ENCODE measurements at regions not wholly inside any gene's neighbourhood (a gene's known extent, or its start where the extent isn't known, plus 50 kb on each side); places are given as distances from the start of the nearest gene placed in this dataset.

- no peaks in the 10 kb centered on the region for H3K27me3 ChIP-seq (ENCODE audit: control insufficient read depth, insufficient read depth, low read length)
- H3K36me3 ChIP-seq (ENCODE audit: control insufficient read depth, insufficient read depth, low read length): no peaks in the 10 kb centered on the region
- no peak for ATAC-seq
- H3K27ac Mint-ChIP-seq: no peak overlapping the region
- H3K27ac ChIP-seq (ENCODE audit: low read length): no peak overlapping the region
- 100% methylated on average over 1 of the region's 1 CpG for WGBS (ENCODE audit: insufficient coverage)
- peaks cover 21 to 57% of the 10 kb centered on the region in 2 donors for H3K27me3 Mint-ChIP-seq (ENCODE audit: low read depth in 2 of 2)
- TF ChIP-seq CTCF (IDR thresholded peaks at IDR 0.05): no peak
- intact Hi-C loops (cut with micrococcal nuclease): no loop called here
- no peak overlapping the region for H3K4me3 ChIP-seq (ENCODE audit: low read length)
- no peaks in the 10 kb centered on the region for H3K36me3 Mint-ChIP-seq
- H3K9me3 Mint-ChIP-seq: no peaks in the 10 kb centered on the region
- no peak for DNase-seq
- peaks cover 0 to under 1% of the 10 kb centered on the region in 2 donors for H3K4me1 Mint-ChIP-seq
- H3K9me3 ChIP-seq (ENCODE audit: control insufficient read depth, insufficient read depth, low read length): no peaks in the 10 kb centered on the region
- no peaks in the 10 kb centered on the region for H3K4me1 ChIP-seq (ENCODE audit: control insufficient read depth, insufficient read depth, low read length)
- H3K4me3 Mint-ChIP-seq: no peak overlapping the region
These were observed 81.8 kb upstream of the CREB1 start for GRCh38 chr2:207448006-207448405.

GRCh38 chr2:207449642-207450165, 80.1 kb upstream of the CREB1 start:
- Mint-ChIP-seq H3K27ac (no peak overlapping the region), H3K4me3 (no peak overlapping the region), H3K27me3 (ENCODE audit: low read depth in 2 of 2) (peaks cover 21 to 62% of the 10 kb centered on the region in 2 donors), H3K4me1 (no peaks in the 10 kb centered on the region), H3K9me3 (no peaks in the 10 kb centered on the region), H3K36me3 (no peaks in the 10 kb centered on the region)
- Histone ChIP-seq H3K9me3 (ENCODE audit: control insufficient read depth, insufficient read depth, low read length) (no peaks in the 10 kb centered on the region), H3K27ac (ENCODE audit: low read length) (no peak overlapping the region), H3K4me1 (ENCODE audit: control insufficient read depth, insufficient read depth, low read length) (no peaks in the 10 kb centered on the region), H3K27me3 (ENCODE audit: control insufficient read depth, insufficient read depth, low read length) (no peaks in the 10 kb centered on the region), H3K36me3 (ENCODE audit: control insufficient read depth, insufficient read depth, low read length) (no peaks in the 10 kb centered on the region), H3K4me3 (ENCODE audit: low read length) (no peak overlapping the region)
- intact Hi-C loops (cut with micrococcal nuclease): no loop called here
- no peak for TF ChIP-seq CTCF (IDR thresholded peaks at IDR 0.05)
- no CpG with 5 or more reads among the region's 1 CpG for WGBS (ENCODE audit: insufficient coverage)
- no peak for ATAC-seq
- DNase-seq: no peak

- H3K4me3 Mint-ChIP-seq: no peak overlapping the region
- ATAC-seq: no peak
- no peaks in the 10 kb centered on the region for H3K4me1 Mint-ChIP-seq
- H3K36me3 ChIP-seq (ENCODE audit: control insufficient read depth, insufficient read depth, low read length): no peaks in the 10 kb centered on the region
- no peaks in the 10 kb centered on the region for H3K9me3 ChIP-seq (ENCODE audit: control insufficient read depth, insufficient read depth, low read length)
- DNase-seq: no peak
- no peaks in the 10 kb centered on the region for H3K36me3 Mint-ChIP-seq
- H3K27me3 ChIP-seq (ENCODE audit: control insufficient read depth, insufficient read depth, low read length): no peaks in the 10 kb centered on the region
- no peaks in the 10 kb centered on the region for H3K9me3 Mint-ChIP-seq
- no peak overlapping the region for H3K4me3 ChIP-seq (ENCODE audit: low read length)
- no peak overlapping the region for H3K27ac Mint-ChIP-seq
- no peaks in the 10 kb centered on the region for H3K4me1 ChIP-seq (ENCODE audit: control insufficient read depth, insufficient read depth, low read length)
- peaks cover 21 to 57% of the 10 kb centered on the region in 2 donors for H3K27me3 Mint-ChIP-seq (ENCODE audit: low read depth in 2 of 2)
- intact Hi-C loops (cut with micrococcal nuclease): no loop called here
- no peak overlapping the region for H3K27ac ChIP-seq (ENCODE audit: low read length)
- TF ChIP-seq CTCF (IDR thresholded peaks at IDR 0.05): no peak
- no CpG with 5 or more reads among the region's 1 CpG for WGBS (ENCODE audit: insufficient coverage)
These were observed 79.6 kb upstream of the CREB1 start for GRCh38 chr2:207450186-207450585.

GRCh38 chr2:207458582-207458981, 71.2 kb upstream of the CREB1 start:
- Histone ChIP-seq H3K4me1 (ENCODE audit: control insufficient read depth, insufficient read depth, low read length) (peaks cover 9% of the 10 kb centered on the region), H3K4me3 (ENCODE audit: low read length) (no peak overlapping the region), H3K27ac (ENCODE audit: low read length) (no peak overlapping the region), H3K36me3 (ENCODE audit: control insufficient read depth, insufficient read depth, low read length) (no peaks in the 10 kb centered on the region), H3K9me3 (ENCODE audit: control insufficient read depth, insufficient read depth, low read length) (no peaks in the 10 kb centered on the region), H3K27me3 (ENCODE audit: control insufficient read depth, insufficient read depth, low read length) (no peaks in the 10 kb centered on the region)
- Mint-ChIP-seq H3K27ac (no peak overlapping the region), H3K27me3 (ENCODE audit: low read depth in 2 of 2) (peaks cover 5 to 8% of the 10 kb centered on the region in 2 donors), H3K4me1 (peaks cover 7 to 10% of the 10 kb centered on the region in 2 donors), H3K36me3 (no peaks in the 10 kb centered on the region), H3K4me3 (no peak overlapping the region), H3K9me3 (no peaks in the 10 kb centered on the region)
- no peak for DNase-seq
- no peak for TF ChIP-seq CTCF (IDR thresholded peaks at IDR 0.05)
- 92% methylated on average over 4 of the region's 5 CpGs for WGBS (ENCODE audit: insufficient coverage)
- intact Hi-C loops (cut with micrococcal nuclease): no loop called here
- no peak for ATAC-seq

Data from natural killer cell (primary cell).